BLaER1 (cell line): ENCODE measurements at regions not wholly inside any gene's neighbourhood (a gene's known extent, or its start where the extent isn't known, plus 50 kb on each side); places are given as distances from the start of the nearest gene placed in this dataset.
"Not testable (repeated sequence)": the region's sequence is repeated elsewhere in the genome, so short reads cannot be mapped to it uniquely, and the experiment has no call there.

Source experiments
- H3K27ac ChIP-seq: shearing (Covaris generic); formaldehyde crosslinking; 2 replicates; pipeline ENCODE4 v1.8.1; 2022
- H3K27me3 ChIP-seq: shearing (Covaris generic); formaldehyde crosslinking; 2 replicates; pipeline ENCODE4 v1.8.1; 2022
- H3K36me3 ChIP-seq: shearing (Covaris generic); formaldehyde crosslinking; 2 replicates; pipeline ENCODE4 v1.8.1; 2022
- H3K4me1 ChIP-seq: shearing (Covaris generic); formaldehyde crosslinking; 2 replicates; pipeline ENCODE4 v1.8.1; 2022
- H3K4me2 ChIP-seq: shearing (Covaris generic); formaldehyde crosslinking; 2 replicates; pipeline ENCODE4 v1.8.1; 2022
- H3K4me3 ChIP-seq: shearing (Covaris generic); formaldehyde crosslinking; 2 replicates; pipeline ENCODE4 v1.8.1; 2022
- H3K9ac ChIP-seq: shearing (Covaris generic); formaldehyde crosslinking; 2 replicates; pipeline ENCODE4 v1.8.1; 2022
- H3K9me3 ChIP-seq: shearing (Covaris generic); formaldehyde crosslinking; 2 replicates; pipeline ENCODE4 v1.8.1; 2022
- H4K20me1 ChIP-seq: shearing (Covaris generic); formaldehyde crosslinking; 2 replicates; pipeline ENCODE4 v1.8.1; 2022
- Cebpa-rat ChIP-seq: shearing (Covaris generic); IDR thresholded peaks from 2 replicates; pipeline ENCODE4 v1.8.1; 2022

DNA sequence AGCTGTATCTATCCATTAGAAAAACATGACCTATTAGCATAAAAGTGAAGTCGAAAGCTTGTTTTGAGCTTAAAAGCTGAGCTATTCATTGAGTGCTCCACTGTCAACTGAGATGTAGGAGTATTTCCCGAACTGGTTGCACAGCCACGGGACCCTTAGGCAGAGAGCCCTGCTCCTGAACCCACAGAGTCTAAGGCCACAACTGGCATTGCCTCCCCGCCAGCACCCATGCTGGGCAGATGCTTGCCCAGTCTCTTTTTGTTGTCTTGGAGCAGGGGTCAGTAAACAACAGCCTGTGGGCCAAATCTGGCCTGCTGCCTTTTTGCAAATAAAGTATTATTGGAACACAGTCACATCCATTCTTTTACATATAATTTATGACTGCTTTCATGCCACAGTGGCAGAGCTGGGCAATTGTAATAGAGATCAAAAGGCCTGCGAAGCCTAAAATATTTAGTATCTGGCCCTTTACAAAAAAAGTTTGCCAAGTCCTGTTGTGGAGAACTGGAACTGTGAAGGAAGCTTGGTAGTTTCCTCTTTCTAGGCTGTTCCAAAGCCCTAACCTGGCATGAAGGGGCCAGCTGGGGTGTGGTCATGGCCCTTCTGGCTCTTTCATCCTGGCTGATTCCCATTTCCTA, 58.4 kb upstream of the WAPL start:
- H3K36me3 ChIP-seq, result no peaks in the 10 kb centered on the region
- no peaks in the 10 kb centered on the region for H4K20me1 ChIP-seq
- no peak overlapping the region for H3K4me3 ChIP-seq
- no peak overlapping the region for H3K9ac ChIP-seq
- TF ChIP-seq Cebpa-rat, result no peak
- no peaks in the 10 kb centered on the region for H3K9me3 ChIP-seq
- H3K27me3 ChIP-seq, result no peaks in the 10 kb centered on the region
- H3K4me2 ChIP-seq, result peak overlapping the region; percentile 57
- H3K27ac ChIP-seq, result no peak overlapping the region; the same call in 1 of the 2 replicates
- H3K4me1 ChIP-seq, result peaks cover 35% of the 10 kb centered on the region

DNA sequence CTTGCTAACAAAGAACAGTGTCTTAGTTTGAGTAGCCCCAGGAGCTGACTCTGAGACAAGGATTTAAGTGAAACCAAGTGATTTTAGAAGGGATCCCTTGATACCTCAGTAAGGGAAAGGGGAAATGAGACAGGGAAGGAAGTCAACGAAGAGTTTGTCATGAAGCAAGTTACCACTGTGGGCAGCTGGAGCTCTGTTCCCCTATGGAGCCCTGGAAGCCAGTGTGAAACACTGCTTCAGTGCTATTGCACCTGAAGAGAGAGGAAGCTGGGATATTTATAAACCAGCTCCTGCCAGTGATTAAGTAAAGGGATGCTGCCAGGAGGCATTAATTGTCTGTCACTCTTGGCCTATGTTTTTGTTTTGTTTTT, 58.9 kb upstream of the WAPL start:
- no peaks in the 10 kb centered on the region for H4K20me1 ChIP-seq
- H3K36me3 ChIP-seq, result no peaks in the 10 kb centered on the region
- H3K27me3 ChIP-seq, result no peaks in the 10 kb centered on the region
- peak overlapping the region; percentile 57 for H3K4me2 ChIP-seq
- H3K9me3 ChIP-seq, result no peaks in the 10 kb centered on the region
- H3K9ac ChIP-seq, result no peak overlapping the region
- peaks cover 40% of the 10 kb centered on the region for H3K4me1 ChIP-seq
- H3K27ac ChIP-seq, result no peak overlapping the region; the same call in 1 of the 2 replicates
- no peak overlapping the region for H3K4me3 ChIP-seq
- TF ChIP-seq Cebpa-rat, result no peak

DNA sequence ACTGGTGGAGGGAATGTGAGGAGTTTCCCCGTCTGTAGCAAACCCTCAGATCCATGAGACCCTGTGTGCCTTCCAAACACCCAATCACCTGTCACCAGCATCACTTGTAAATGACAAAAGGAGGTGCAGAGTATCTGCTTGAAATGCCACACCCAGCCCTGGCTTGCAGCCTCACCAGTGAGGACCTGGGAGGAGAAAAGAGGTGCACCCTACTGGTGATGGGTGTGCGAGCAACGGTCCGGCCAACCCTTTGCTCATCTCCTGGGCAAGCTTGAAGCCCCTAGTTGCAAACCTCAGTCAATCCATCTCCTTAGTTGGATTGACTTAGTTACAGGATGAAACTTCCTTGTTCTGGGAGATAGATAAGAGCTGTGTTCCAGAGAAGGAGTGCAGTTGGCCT, 62.4 kb upstream of the WAPL start:
- Histone ChIP-seq H3K4me2 (no peak overlapping the region), H3K27ac (no peak overlapping the region), H3K4me1 (peaks cover 33% of the 10 kb centered on the region), H3K36me3 (no peaks in the 10 kb centered on the region), H3K4me3 (no peak overlapping the region), H3K9me3 (no peaks in the 10 kb centered on the region), H4K20me1 (no peaks in the 10 kb centered on the region), H3K27me3 (no peaks in the 10 kb centered on the region), H3K9ac (no peak overlapping the region)
- TF ChIP-seq Cebpa-rat, result no peak

DNA sequence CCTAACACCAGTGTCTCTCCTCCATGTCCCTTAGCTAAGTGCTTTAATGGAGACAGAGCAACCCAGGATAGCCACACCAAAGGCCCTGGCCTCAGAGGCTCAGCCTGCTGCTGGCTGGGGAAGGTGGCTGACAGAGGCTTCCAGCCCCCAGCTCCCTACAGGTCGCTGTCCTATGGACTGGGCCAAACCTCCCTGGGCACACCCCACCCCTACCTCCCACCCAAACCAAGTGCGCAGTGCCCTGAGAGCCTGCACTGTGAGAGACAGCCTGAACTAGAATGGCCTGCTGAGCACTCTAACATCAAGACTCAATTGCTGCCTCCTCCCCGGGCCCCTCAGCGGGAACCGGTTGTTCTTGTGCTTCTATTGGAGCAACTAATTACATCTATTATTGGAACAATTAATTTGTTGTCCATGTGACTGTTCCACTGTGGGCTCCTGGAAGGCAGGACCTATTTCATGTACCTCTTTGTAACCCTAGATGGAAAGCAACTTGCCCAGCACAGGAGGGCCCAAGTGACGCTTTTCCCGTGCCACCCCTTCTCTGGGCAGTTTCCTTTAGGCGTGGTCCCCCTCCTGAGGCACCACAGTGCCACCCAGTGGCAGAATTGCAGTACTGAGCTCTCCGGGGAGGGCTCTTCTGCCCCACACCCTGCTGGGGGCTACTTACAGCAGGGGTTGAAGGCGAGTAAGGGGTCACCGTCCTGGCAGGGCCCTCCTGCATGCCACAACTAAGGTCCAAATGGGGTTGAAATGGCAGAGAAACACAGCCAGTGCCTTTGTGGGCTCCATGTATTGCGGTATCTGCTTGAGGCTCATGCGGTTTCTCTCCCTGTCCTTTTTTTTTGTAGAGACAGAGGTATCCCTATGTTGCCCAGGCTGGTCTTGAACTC, 63.7 kb upstream of the WAPL start:
- no peaks in the 10 kb centered on the region for H3K9me3 ChIP-seq
- H4K20me1 ChIP-seq, result no peaks in the 10 kb centered on the region
- H3K4me2 ChIP-seq, result peak overlapping the region; percentile 55
- no peak overlapping the region; the same call in 1 of the 2 replicates for H3K27ac ChIP-seq
- no peak overlapping the region for H3K9ac ChIP-seq
- H3K36me3 ChIP-seq, result no peaks in the 10 kb centered on the region
- H3K4me3 ChIP-seq, result no peak overlapping the region
- TF ChIP-seq Cebpa-rat, result no peak
- H3K27me3 ChIP-seq, result no peaks in the 10 kb centered on the region
- peaks cover 28% of the 10 kb centered on the region for H3K4me1 ChIP-seq

DNA sequence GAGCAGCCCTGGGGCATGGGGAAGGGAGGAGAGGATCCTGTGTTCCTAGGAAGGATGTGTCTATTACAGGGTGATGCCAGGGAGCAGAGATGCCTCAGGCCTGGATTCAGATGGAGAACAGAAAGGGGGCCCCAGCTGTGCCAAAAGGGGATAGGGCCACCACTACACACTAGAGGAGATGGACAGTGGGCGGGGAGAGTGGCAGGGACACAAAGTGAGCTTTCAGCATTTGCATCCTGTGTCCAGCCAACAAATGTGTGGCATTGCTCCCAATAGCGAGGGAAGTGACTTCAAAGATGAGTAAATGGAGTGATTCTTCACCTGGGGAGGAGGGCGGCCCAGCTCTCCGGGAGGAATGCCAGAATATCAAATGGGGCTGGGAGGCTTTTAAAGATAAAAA, 64.9 kb upstream of the WAPL start:
- Histone ChIP-seq H3K4me1 (peaks cover 16% of the 10 kb centered on the region), H3K36me3 (no peaks in the 10 kb centered on the region), H3K4me2 (no peak overlapping the region), H3K9me3 (no peaks in the 10 kb centered on the region), H4K20me1 (no peaks in the 10 kb centered on the region), H3K4me3 (no peak overlapping the region), H3K27ac (no peak overlapping the region), H3K27me3 (no peaks in the 10 kb centered on the region), H3K9ac (no peak overlapping the region)
- no peak for TF ChIP-seq Cebpa-rat

DNA sequence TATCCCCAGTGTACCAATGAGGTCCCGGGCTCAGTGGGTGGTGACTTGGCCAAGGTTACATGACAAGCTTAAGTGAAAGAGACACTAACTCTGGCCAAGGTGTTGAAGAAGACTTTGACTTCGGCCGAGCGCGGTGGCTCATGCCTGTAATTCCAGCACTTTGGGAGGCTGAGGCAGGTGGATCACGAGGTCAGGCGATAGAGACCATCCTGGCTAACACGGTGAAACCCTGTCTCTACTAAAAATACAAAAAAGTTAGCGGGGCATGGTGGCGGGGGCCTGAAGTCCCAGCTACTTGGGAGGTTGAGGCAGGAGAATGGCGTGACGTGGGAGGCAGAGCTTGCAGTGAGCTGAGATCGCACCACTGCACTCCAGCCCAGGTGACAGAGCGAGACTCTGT, 65.6 kb upstream of the OPN4 start:
- H4K20me1 ChIP-seq, H3K4me3 ChIP-seq, H3K36me3 ChIP-seq, H3K27ac ChIP-seq, H3K9ac ChIP-seq, H3K27me3 ChIP-seq, H3K9me3 ChIP-seq, H3K4me2 ChIP-seq: not testable (repeated sequence)
- H3K4me1 ChIP-seq, result peaks cover 16% of the 10 kb centered on the region

DNA sequence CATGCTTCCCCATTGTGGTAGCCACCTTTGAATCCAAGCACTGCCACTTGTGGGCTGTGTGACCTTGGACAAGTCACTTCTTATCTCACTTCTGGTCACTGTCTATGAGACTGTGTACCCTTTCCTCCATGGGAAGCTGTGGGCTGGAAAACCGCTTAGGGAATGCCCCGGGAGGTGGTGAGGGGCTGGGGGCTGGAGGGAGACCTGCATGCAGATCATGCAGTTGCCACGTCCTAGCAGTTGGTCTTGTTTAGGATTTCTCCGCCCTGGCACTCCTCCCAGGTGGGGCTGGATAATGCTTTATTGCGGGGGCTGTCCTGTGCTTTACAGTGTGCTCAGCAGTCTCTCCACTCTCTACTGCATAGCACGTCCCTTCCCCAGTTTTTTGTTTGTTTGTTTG, 62.9 kb upstream of the OPN4 start:
- no peak overlapping the region for H3K27ac ChIP-seq
- H3K9me3 ChIP-seq, result no peaks in the 10 kb centered on the region
- no peaks in the 10 kb centered on the region for H4K20me1 ChIP-seq
- H3K4me1 ChIP-seq, result no peaks in the 10 kb centered on the region
- no peak for TF ChIP-seq Cebpa-rat
- H3K4me2 ChIP-seq, result no peak overlapping the region
- no peaks in the 10 kb centered on the region for H3K27me3 ChIP-seq
- no peaks in the 10 kb centered on the region for H3K36me3 ChIP-seq
- no peak overlapping the region for H3K4me3 ChIP-seq
- no peak overlapping the region for H3K9ac ChIP-seq

DNA sequence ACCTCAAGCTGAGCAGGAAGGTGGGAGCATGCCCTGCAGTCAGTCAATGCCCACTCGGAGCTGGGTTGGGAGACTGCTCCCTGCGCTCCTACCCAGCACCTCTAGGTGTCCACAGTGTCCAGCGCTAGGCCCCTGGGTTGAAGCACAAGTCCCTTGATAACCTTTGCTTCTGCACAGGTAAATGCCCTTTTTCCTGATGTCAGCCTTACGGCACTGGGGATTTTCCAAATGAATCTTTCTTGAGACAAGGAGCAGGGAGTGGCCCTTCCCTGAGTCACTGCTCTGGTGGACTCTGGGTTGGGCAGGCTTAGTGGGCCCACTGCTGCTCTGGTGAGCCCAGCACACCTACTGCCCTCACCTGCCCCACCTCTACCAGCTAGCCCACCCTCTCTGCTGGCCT, 61.9 kb upstream of the OPN4 start:
- TF ChIP-seq Cebpa-rat, result no peak
- H3K4me1 ChIP-seq, result no peaks in the 10 kb centered on the region
- no peaks in the 10 kb centered on the region for H3K36me3 ChIP-seq
- H4K20me1 ChIP-seq, result no peaks in the 10 kb centered on the region
- no peak overlapping the region for H3K27ac ChIP-seq
- no peak overlapping the region for H3K4me2 ChIP-seq
- no peaks in the 10 kb centered on the region for H3K9me3 ChIP-seq
- H3K9ac ChIP-seq, result no peak overlapping the region
- H3K4me3 ChIP-seq, result no peak overlapping the region
- H3K27me3 ChIP-seq, result no peaks in the 10 kb centered on the region

DNA sequence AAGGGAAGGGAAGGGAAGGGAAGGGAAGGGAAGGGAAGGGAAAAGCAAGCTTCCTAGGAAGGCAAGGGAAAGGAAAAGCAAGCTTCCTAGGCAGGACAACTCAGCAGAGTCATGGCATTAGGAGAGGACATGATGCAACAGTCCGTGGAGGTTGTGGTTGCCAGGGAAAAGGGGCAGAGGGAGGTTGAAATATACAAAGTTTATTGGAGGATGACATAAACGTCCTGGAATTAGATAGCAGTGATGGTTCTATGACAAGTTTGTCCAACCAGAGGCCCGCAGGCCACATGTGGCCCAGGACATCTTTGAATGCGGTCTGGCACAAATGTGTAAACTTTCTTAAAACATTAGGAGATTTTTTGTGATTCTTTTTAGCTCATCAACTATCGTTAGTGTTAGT, 59.8 kb upstream of the OPN4 start:
- H3K4me1 ChIP-seq, result no peaks in the 10 kb centered on the region
- no peak overlapping the region for H3K4me3 ChIP-seq
- TF ChIP-seq Cebpa-rat, result no peak
- no peaks in the 10 kb centered on the region for H3K9me3 ChIP-seq
- no peaks in the 10 kb centered on the region for H3K27me3 ChIP-seq
- no peak overlapping the region for H3K9ac ChIP-seq
- H4K20me1 ChIP-seq, result no peaks in the 10 kb centered on the region
- H3K27ac ChIP-seq, result no peak overlapping the region
- no peaks in the 10 kb centered on the region for H3K36me3 ChIP-seq
- H3K4me2 ChIP-seq, result no peak overlapping the region

DNA sequence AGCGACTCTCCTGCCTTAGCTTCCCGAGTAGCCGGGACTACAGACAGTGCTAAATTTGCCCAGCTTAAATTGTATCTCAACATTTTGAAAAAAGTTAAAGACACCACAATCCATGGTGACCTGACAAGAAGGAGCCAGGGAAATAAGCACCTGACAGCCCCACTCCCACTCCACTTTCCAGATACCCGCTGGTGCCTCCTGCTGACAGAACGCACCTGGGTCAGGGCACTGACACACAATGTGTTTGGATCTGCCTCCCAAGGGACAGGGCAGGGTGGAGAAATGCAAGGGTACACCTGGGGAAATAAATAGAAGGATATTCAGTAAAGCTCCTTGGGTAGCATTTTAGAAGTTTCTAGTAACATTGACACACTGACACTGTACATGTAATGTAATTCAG, 58.9 kb upstream of the OPN4 start:
- TF ChIP-seq Cebpa-rat, result no peak
- Histone ChIP-seq H3K9me3 (no peaks in the 10 kb centered on the region), H3K36me3 (no peaks in the 10 kb centered on the region), H3K9ac (no peak overlapping the region), H3K27me3 (no peaks in the 10 kb centered on the region), H3K4me2 (no peak overlapping the region), H3K27ac (no peak overlapping the region), H4K20me1 (no peaks in the 10 kb centered on the region), H3K4me3 (no peak overlapping the region), H3K4me1 (no peaks in the 10 kb centered on the region)
